MCF 10A (cell line): ENCODE measurements at regions not wholly inside any gene's neighbourhood (a gene's known extent, or its start where the extent isn't known, plus 50 kb on each side); places are given as distances from the start of the nearest gene placed in this dataset.

ENCODE experiments used
- BruUV-seq: library from RNA; stranded (reverse); fragments of 400-500 nt; replicated peaks from 2 replicates; lab custom pipeline; 2021; lab: Mats Ljungman, UMichigan
- CTCF ChIA-PET: fragments of 300-600 bp; sonication (Branson Sonifier 250); formaldehyde crosslinking; extraction: SDS; loops from one replicate; lab custom pipeline; 2021; ENCODE audit warnings: antibody characterized with exemption, inconsistent platforms; lab: Yijun Ruan, JAX
- POLR2A ChIA-PET: fragments of 300-600, 350-650 bp; sonication (Branson Sonifier 250); formaldehyde crosslinking; extraction: SDS; loops from one replicate; lab custom pipeline; 2020; ENCODE audit warnings: antibody characterized with exemption, inconsistent platforms; lab: Yijun Ruan, JAX
- DNase-seq: peaks from one replicate; pipeline ENCODE4 v3.0.0-alpha.2; 2018; ENCODE audit not compliant: unreplicated experiment
- H3K27ac Mint-ChIP-seq: one replicate; pipeline ENCODE4 v1.8.0; 2022; ENCODE audit warnings: mild to moderate bottlenecking, low read depth, mixed read lengths; ENCODE audit not compliant: unreplicated experiment
- H3K27me3 Mint-ChIP-seq: one replicate; pipeline ENCODE4 v1.8.0; 2022; ENCODE audit warnings: mixed read lengths; ENCODE audit not compliant: insufficient read depth, unreplicated experiment
- H3K36me3 Mint-ChIP-seq: one replicate; pipeline ENCODE4 v1.8.0; 2022; ENCODE audit warnings: mild to moderate bottlenecking, moderate library complexity, mixed read lengths; ENCODE audit not compliant: insufficient read depth, unreplicated experiment
- H3K4me1 Mint-ChIP-seq: one replicate; pipeline ENCODE4 v1.8.0; 2022; ENCODE audit warnings: mixed read lengths; ENCODE audit not compliant: insufficient read depth, unreplicated experiment
- H3K4me3 Mint-ChIP-seq: one replicate; pipeline ENCODE4 v1.8.0; 2022; ENCODE audit warnings: mild to moderate bottlenecking, moderate library complexity, mixed read lengths; ENCODE audit not compliant: unreplicated experiment
- H3K9me3 Mint-ChIP-seq: one replicate; pipeline ENCODE4 v1.8.0; 2022; ENCODE audit warnings: mixed read lengths; ENCODE audit not compliant: unreplicated experiment
- intact Hi-C: fragments of 100-400 bp; cut with micrococcal nuclease; formaldehyde crosslinking; loops from 2 replicates; pipeline ENCODE4 v1.14.1; 2022
- TF ChIP-seq, protein P1 (sequence below): fragments of 200-600 bp; IDR thresholded peaks from one replicate; pipeline ENCODE4 v1.8.0; 2022; ENCODE audit warnings: antibody characterized with exemption, mild to moderate bottlenecking; ENCODE audit not compliant: unreplicated experiment

DNA sequence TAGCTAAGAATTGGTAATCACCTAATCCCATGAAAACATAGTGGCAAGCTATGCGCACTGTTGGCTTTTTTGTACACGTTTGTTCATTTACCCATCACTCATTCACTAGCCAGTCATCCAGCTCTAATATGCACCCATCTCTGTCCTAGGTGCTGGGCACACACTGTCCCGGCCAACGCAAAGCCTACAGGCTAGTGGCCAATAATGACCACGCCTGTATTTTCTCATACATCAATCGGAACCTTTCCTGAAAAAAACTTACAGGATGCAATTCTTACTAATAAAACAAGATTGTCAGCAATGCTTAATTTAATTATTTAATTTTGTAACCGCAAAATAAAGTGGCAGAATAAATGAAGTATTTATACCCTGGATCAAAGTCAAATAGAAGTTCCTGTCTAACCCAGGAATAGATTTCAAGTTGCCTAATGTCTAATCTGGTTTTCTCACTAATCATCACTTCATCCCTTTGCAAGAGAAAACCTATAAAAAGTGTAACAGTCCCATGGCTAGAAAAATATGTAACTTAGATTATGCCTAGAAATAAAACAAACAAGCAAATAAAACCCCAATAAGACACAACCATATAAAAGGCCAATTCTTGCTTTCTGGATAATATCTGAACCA lies 143.3 kb upstream of the BLID start:
- DNase-seq = no peak
- H3K36me3 Mint-ChIP-seq = peaks cover 14% of the 10 kb centered on the region
- no peak overlapping the region for H3K27ac Mint-ChIP-seq
- intact Hi-C loops = no loop called here
- peaks cover 8% of the 10 kb centered on the region for H3K4me1 Mint-ChIP-seq
- CTCF ChIA-PET = interaction anchor here (0.6 to 1.2 kb wide), 2 partner anchors 9 to 588 kb away, joined by 3 to 4 read pairs; no protein-coding TSS in a partner anchor
- no TSS peak for BruUV-seq
- H3K4me3 Mint-ChIP-seq = no peak overlapping the region
- POLR2A ChIA-PET = no interaction called here
- TF ChIP-seq, protein P1, sequence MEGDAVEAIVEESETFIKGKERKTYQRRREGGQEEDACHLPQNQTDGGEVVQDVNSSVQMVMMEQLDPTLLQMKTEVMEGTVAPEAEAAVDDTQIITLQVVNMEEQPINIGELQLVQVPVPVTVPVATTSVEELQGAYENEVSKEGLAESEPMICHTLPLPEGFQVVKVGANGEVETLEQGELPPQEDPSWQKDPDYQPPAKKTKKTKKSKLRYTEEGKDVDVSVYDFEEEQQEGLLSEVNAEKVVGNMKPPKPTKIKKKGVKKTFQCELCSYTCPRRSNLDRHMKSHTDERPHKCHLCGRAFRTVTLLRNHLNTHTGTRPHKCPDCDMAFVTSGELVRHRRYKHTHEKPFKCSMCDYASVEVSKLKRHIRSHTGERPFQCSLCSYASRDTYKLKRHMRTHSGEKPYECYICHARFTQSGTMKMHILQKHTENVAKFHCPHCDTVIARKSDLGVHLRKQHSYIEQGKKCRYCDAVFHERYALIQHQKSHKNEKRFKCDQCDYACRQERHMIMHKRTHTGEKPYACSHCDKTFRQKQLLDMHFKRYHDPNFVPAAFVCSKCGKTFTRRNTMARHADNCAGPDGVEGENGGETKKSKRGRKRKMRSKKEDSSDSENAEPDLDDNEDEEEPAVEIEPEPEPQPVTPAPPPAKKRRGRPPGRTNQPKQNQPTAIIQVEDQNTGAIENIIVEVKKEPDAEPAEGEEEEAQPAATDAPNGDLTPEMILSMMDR = no peak
- no peaks in the 10 kb centered on the region for H3K27me3 Mint-ChIP-seq
- no peaks in the 10 kb centered on the region for H3K9me3 Mint-ChIP-seq

DNA sequence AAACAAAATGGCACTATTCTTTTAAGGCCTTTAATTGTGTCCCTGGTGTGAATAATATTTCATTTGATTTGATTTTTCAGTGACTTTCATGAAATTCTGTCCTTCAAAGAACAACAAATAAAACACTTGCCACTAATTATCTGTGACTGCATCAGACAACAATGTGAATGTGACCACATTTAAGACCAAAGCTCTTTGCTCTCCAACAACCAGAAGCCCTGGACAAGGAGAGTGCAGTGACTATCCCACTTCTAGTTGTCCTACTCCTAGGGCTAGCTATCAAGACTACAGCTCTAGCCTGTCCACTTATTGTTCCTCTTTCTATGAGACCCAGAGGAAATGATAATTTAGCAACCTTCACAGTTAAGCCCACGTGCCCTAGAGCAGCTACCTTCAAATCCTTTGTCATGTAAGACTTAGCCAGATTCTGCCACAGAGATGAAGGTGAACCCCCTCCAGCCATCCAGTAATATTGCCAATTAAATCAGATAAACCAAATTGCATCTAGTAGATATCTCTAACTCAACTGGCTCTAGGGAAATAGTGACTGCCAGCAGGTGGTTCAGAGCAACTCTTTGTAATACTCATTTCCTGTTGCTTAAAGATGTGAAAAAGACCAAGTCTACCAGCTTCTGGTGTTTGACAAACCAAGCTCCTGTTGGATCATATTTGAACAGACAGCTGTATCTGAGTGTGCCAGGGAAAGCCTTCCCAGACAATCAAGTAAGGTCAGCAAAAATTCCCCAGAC lies 142.6 kb upstream of the BLID start:
- no peaks in the 10 kb centered on the region for H3K27me3 Mint-ChIP-seq
- no TSS peak for BruUV-seq
- TF ChIP-seq, protein P1 = no peak
- H3K36me3 Mint-ChIP-seq = peaks cover 10% of the 10 kb centered on the region
- no peak for DNase-seq
- ChIA-PET CTCF (interaction anchor here (1.2 kb wide), 1 partner anchor 9 kb away, joined by 4 read pairs; no protein-coding TSS in a partner anchor), POLR2A (no interaction called here)
- no peak overlapping the region for H3K27ac Mint-ChIP-seq
- H3K4me3 Mint-ChIP-seq = no peak overlapping the region
- H3K4me1 Mint-ChIP-seq = peaks cover 15% of the 10 kb centered on the region
- intact Hi-C loops = no loop called here
- H3K9me3 Mint-ChIP-seq = no peaks in the 10 kb centered on the region

DNA sequence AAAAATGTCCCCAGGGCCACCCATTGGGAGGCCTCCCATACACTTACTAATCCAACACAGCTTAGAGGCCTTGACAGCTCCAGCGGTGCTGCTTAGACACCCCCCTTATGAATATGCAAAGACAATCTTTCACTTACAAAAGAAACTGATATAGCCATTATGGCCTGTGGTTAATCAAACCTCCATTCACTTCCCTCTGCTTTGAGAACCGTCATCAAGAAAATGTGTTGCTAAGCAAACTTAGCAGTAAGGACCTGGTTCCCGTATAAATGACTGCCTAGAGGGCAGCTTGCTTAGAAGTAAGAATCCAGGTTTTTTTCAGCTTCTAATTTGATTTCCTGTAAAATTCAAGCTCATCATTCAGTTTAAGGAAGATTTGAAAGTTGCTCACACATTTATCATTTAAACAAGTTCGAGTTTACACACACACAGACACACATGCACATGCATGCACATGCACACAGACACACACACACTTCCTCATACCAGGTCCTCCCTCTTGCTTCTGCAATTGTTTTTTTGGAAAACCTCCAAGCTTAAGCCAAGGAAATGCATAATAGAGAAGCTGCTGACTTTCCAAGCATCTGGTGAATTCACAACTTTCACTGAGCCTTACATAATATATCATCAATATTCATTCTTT lies 137.7 kb upstream of the BLID start:
- POLR2A ChIA-PET = interaction anchor here (0.7 to 1.2 kb wide), 2 partner anchors 8 to 650 kb away, joined by 3 read pairs; no protein-coding TSS in a partner anchor
- DNase-seq = peak; percentile 29
- TF ChIP-seq, protein P1 = no peak
- Mint-ChIP-seq H3K4me1 (peaks cover 18% of the 10 kb centered on the region), H3K27ac (no peak overlapping the region), H3K9me3 (no peaks in the 10 kb centered on the region), H3K36me3 (peaks cover 11% of the 10 kb centered on the region), H3K27me3 (no peaks in the 10 kb centered on the region), H3K4me3 (no peak overlapping the region)
- no TSS peak for BruUV-seq
- intact Hi-C loops = no loop called here
- CTCF ChIA-PET = interaction anchor here (0.9 to 1.3 kb wide), 3 partner anchors 17 to 118 kb away, joined by 3 read pairs; no protein-coding TSS in a partner anchor

DNA sequence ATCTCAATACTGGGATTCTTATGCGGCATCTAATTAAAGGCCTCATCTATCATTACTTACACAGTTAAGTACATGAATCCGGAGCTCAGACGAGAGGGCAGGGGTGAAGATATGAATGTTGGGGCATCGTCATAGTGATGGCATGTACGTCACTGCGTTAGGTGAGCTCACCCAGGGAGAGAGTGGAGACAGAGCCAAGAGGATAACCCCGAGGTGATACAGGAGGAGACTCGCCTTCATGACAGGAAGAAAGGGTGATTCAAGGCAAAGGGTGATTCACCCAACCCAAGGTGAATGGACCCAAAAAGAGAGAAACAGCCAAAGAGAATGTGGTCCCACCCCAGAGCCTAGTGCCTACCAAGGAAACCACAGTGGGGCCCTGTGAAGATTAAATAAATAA lies 132.9 kb upstream of the BLID start:
- Mint-ChIP-seq H3K36me3 (peaks cover 6% of the 10 kb centered on the region), H3K27me3 (no peaks in the 10 kb centered on the region), H3K27ac (no peak overlapping the region), H3K9me3 (peaks cover 7% of the 10 kb centered on the region), H3K4me3 (no peak overlapping the region), H3K4me1 (peaks cover 7% of the 10 kb centered on the region)
- peak; percentile 68 for DNase-seq
- intact Hi-C loops = no loop called here
- CTCF ChIA-PET = interaction anchor here (1.2 to 2.4 kb wide), 2 partner anchors 33 to 35 kb away, joined by 3 to 7 read pairs; no protein-coding TSS in a partner anchor
- no TSS peak for BruUV-seq
- TF ChIP-seq, protein P1 = no peak
- POLR2A ChIA-PET = interaction anchor here (0.5 to 1.3 kb wide), 3 partner anchors 13 to 148 kb away, joined by 3 to 5 read pairs (median 4); no protein-coding TSS in a partner anchor
